ENCODE measurements at regions not wholly inside any gene's neighbourhood (a gene's known extent, or its start where the extent isn't known, plus 50 kb on each side); places are given as distances from the start of the nearest gene placed in this dataset.

DNA sequence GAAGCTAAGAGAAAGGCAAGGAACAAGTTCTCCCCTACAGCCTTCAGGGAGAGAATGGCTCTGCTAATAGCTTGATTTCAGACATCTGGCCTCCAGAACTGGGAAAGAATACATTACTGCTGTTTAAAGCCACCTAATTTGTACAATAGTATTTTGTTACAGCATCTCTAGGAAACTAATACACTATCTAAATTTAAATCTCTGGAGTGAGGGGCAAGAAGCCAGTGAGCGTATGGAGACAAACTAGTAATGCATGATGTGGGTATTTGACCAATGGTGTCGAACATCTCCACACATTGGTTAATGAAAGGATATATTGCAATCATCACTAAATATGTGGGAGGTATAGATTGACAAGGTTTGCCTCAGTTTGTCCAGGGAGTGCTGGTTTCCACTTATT is 451.5 kb downstream of the EPM2A start:
- H3K4me3 ChIP-seq (ENCODE audit: low read depth, low read length) = no peak overlapping the region
- TF ChIP-seq, protein P1, sequence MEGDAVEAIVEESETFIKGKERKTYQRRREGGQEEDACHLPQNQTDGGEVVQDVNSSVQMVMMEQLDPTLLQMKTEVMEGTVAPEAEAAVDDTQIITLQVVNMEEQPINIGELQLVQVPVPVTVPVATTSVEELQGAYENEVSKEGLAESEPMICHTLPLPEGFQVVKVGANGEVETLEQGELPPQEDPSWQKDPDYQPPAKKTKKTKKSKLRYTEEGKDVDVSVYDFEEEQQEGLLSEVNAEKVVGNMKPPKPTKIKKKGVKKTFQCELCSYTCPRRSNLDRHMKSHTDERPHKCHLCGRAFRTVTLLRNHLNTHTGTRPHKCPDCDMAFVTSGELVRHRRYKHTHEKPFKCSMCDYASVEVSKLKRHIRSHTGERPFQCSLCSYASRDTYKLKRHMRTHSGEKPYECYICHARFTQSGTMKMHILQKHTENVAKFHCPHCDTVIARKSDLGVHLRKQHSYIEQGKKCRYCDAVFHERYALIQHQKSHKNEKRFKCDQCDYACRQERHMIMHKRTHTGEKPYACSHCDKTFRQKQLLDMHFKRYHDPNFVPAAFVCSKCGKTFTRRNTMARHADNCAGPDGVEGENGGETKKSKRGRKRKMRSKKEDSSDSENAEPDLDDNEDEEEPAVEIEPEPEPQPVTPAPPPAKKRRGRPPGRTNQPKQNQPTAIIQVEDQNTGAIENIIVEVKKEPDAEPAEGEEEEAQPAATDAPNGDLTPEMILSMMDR (IDR thresholded peaks at IDR 0.05; ENCODE audit: insufficient read depth, low read depth, low read length) = no peak
- no peak for DNase-seq (ENCODE audit: low read depth)

DNA sequence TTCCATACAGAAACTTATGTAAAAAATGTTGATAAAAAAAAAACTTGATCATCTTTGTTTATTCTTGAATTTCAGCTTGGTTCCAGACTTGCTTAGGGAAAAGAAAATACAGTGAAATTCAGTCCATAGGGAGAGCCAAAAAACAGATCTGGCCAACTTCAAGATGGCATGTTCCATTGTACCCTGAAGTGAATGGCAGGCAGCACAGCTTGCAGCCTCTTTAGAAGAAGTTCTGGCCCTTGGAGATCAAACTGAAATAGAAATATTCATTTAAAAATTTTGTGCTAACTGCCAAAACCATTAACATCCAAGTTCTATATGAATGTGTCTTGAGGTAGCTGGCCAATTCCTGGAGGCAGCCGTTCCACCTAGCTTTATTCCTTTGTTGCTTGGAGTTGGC is 448.4 kb downstream of the EPM2A start:
- no peak for DNase-seq (ENCODE audit: low read depth)
- H3K4me3 ChIP-seq (ENCODE audit: low read depth, low read length) = no peak overlapping the region
- TF ChIP-seq, protein P1 (IDR thresholded peaks at IDR 0.05; ENCODE audit: insufficient read depth, low read depth, low read length) = no peak

DNA sequence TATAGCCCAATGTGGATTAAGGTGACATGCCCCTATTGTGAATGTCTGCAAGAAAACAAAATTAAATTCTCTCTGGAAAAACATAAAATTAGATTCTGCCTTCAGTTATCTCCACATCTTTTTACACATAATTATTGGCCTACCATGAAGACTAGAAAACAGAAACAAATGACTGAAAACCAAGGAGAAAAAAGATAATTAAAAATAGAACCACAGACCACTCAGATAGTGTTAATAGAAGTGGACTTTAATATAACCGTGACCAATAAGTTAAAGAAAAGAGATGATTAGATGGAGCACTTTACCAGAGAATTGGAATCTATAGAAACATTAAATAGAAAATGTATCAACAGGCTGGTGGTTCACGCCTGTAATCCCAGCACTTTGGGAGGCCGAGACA is 445.7 kb downstream of the EPM2A start:
- DNase-seq (ENCODE audit: low read depth) = no peak
- H3K4me3 ChIP-seq (ENCODE audit: low read depth, low read length) = no peak overlapping the region
- TF ChIP-seq, protein P1 (IDR thresholded peaks at IDR 0.05; ENCODE audit: insufficient read depth, low read depth, low read length) = no peak

DNA sequence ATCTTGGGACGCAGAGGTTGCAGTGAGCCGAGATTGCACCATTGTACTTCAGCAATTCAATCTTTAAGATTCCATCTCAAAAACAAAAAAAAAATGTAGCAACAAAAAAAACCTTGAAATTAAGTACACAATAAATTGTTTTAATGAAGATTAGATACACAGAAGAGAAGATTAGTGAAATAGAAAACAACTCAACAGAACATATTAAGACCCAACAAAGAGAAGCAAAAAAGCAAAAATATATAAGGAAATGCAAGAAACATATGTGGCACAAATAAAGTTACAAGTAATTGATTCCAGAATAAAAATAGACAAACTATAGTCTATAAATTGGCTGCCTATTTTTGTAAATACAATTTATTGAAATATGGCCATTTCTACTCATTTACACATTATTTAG is 445.2 kb downstream of the EPM2A start:
- DNase-seq (ENCODE audit: low read depth) = no peak
- TF ChIP-seq, protein P1 (IDR thresholded peaks at IDR 0.05; ENCODE audit: insufficient read depth, low read depth, low read length) = no peak
- H3K4me3 ChIP-seq (ENCODE audit: low read depth, low read length) = no peak overlapping the region

DNA sequence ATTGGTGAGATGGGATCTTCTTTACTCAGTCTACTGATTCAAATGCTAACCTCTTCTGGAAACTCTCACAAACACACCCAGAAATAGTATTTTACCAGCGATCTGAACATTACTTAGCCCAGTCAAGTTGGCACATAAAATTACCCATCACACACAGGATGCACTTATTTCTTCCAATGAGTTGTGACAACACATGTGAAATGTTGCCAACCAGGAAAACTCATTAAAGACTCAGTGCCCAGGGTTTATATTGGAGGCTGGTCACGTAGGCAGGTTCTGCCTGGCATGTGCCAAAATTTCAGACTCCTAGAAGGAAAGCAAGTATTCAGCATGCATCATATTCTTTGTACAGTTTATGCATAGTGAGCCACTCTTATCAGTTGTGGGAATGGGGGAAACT is 443.3 kb downstream of the EPM2A start:
- no peak overlapping the region for H3K4me3 ChIP-seq (ENCODE audit: low read depth, low read length)
- DNase-seq (ENCODE audit: low read depth) = no peak
- TF ChIP-seq, protein P1 (IDR thresholded peaks at IDR 0.05; ENCODE audit: insufficient read depth, low read depth, low read length) = no peak

DNA sequence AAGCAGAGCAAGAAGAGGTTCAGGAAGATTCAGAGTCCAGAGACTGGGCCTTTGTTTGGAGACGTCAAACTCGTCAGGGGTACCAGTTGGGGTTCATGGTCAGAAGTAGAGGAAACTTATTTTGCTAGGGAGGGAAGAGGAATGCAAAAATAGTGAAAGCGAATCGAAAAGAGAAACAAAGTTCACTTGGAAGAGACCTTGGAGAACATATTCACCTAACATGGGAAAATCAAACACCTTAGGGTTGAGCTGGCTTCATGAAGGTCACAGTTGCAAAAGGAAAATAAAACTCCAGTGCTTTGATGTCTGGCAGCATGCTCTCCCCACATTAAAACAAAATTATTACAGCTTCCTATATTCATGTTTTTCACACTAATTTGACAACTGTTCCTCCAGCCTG is 440.4 kb downstream of the EPM2A start:
- TF ChIP-seq, protein P1 (IDR thresholded peaks at IDR 0.05; ENCODE audit: insufficient read depth, low read depth, low read length) = no peak
- no peak overlapping the region for H3K4me3 ChIP-seq (ENCODE audit: low read depth, low read length)
- DNase-seq (ENCODE audit: low read depth) = no peak

DNA sequence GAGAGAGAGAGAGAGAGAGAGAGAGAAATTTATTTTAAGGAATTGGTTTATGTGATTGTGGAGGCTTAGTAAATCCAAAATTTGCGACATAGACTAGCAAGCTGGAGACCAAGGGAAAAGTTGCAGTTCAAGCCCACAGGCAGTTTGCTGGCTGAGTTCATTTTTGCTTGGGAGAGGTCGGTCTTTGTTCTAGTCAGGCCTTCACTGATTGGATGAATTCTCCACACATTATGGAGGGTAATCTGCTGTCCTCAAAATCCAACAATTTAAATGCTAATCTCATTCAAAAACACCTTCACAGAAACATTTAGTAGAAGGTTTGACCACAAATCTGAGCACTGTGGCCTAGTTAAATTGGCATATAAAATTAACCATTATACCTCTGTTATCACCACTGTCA is 439.6 kb downstream of the EPM2A start:
- no peak for DNase-seq (ENCODE audit: low read depth)
- TF ChIP-seq, protein P1 (IDR thresholded peaks at IDR 0.05; ENCODE audit: insufficient read depth, low read depth, low read length) = no peak
- no peak overlapping the region for H3K4me3 ChIP-seq (ENCODE audit: low read depth, low read length)

All from fibroblast of villous mesenchyme (primary cell).